GM13976 (cell line): ENCODE measurements at regions not wholly inside any gene's neighbourhood (a gene's known extent, or its start where the extent isn't known, plus 50 kb on each side); places are given as distances from the start of the nearest gene placed in this dataset.
"Not testable (repeated sequence)": the region's sequence is repeated elsewhere in the genome, so short reads cannot be mapped to it uniquely, and the experiment has no call there.

Experiments
- DNase-seq: peaks from one replicate; pipeline ENCODE4 v3.0.0; 2012; ENCODE audit warnings: low spot score
- CTCF ChIP-seq: IDR thresholded peaks from 2 replicates; pipeline ENCODE4 v1.5.1; 2012; ENCODE audit warnings: borderline replicate concordance, mild to moderate bottlenecking; ENCODE audit not compliant: insufficient read depth; ENCODE audit errors: extremely low read depth, missing control alignments, control extremely low read depth
- in situ Hi-C: fragments of 300-500 bp; cut with MboI; formaldehyde crosslinking; loops from one replicate; pipeline ENCODE4 v1.12.0; 2022; ENCODE audit warnings: low sequenced_read_pairs, mixed read lengths, inconsistent platforms; ENCODE audit not compliant: unreplicated experiment

GRCh38 chr3:15979900-15980299 lies 182.1 kb upstream of the ANKRD28 start:
- no peak for TF ChIP-seq CTCF
- DNase-seq = no peak
- in situ Hi-C loops = no loop called here

GRCh38 chr3:15982243-15982642 lies 184.5 kb upstream of the ANKRD28 start:
- no peak for TF ChIP-seq CTCF
- no peak for DNase-seq
- in situ Hi-C loops = no loop called here

- no peak for DNase-seq
- TF ChIP-seq CTCF = no peak
- in situ Hi-C loops = no loop called here
Measured at GRCh38 chr3:15982667-15983196, 185.0 kb upstream of the ANKRD28 start.

GRCh38 chr3:15983232-15983631 lies 185.5 kb upstream of the ANKRD28 start:
- no peak for DNase-seq
- in situ Hi-C loops = no loop called here

GRCh38 chr3:15983693-15984092 lies 185.9 kb upstream of the ANKRD28 start:
- no peak for DNase-seq
- in situ Hi-C loops = no loop called here
- no peak for TF ChIP-seq CTCF

More at GRCh38 chr3:15983232-15983631, 185.5 kb upstream of the ANKRD28 start:
- TF ChIP-seq CTCF = no peak

- no peak for TF ChIP-seq CTCF
- in situ Hi-C loops = no loop called here
- DNase-seq = no peak
Measured at GRCh38 chr3:15989419-15989818, 185.1 kb upstream of the GALNT15 start.

- in situ Hi-C loops, DNase-seq: not testable (repeated sequence)
Measured at GRCh38 chr3:15993660-15994059, 180.8 kb upstream of the GALNT15 start.

GRCh38 chr3:15996496-15996895 lies 178.0 kb upstream of the GALNT15 start:
- DNase-seq, in situ Hi-C loops: not testable (repeated sequence)
